Lower lobe of right lung (tissue), 2 donors: ENCODE measurements at regions not wholly inside any gene's neighbourhood (a gene's known extent, or its start where the extent isn't known, plus 50 kb on each side); places are given as distances from the start of the nearest gene placed in this dataset.

Experiments
- ATAC-seq, 2 donors: fragments of 200-7000 bp; cut with Tn5 transposase; one replicate each; pipeline ENCODE4 v1.9.1; 2020 to 2022; ENCODE audit warnings: mild to moderate bottlenecking in 2 of 2, moderate library complexity in 2 of 2
- DNase-seq: peaks from one replicate; pipeline ENCODE4 v3.0.0-alpha.2; 2020
- H3K27ac ChIP-seq: fragments of 200-600 bp; one replicate; pipeline ENCODE4 v1.8.0; 2022
- H3K27me3 ChIP-seq: fragments of 200-600 bp; one replicate; pipeline ENCODE4 v1.8.0; 2022; ENCODE audit warnings: low read depth
- H3K36me3 ChIP-seq: fragments of 200-600 bp; one replicate; pipeline ENCODE4 v1.8.0; 2022; ENCODE audit warnings: mild to moderate bottlenecking
- H3K4me1 ChIP-seq: fragments of 200-600 bp; one replicate; pipeline ENCODE4 v1.8.0; 2022
- H3K4me3 ChIP-seq: fragments of 200-600 bp; one replicate; pipeline ENCODE4 v1.8.0; 2022; ENCODE audit warnings: mild to moderate bottlenecking
- H3K9me3 ChIP-seq: fragments of 200-600 bp; one replicate; pipeline ENCODE4 v1.8.0; 2022
- intact Hi-C: fragments of 100-400 bp; cut with DNase I; formaldehyde crosslinking; loops from one replicate; pipeline ENCODE4 v1.11.0; 2022
- TF ChIP-seq, protein P1 (sequence below): fragments of 200-600 bp; IDR thresholded peaks from one replicate; pipeline ENCODE4 v1.8.0; 2022; ENCODE audit warnings: antibody characterized with exemption, mild to moderate bottlenecking
- donor health status: DM: no; HTN: yes; CAD: no; lungs with severe emphysema.

DNA sequence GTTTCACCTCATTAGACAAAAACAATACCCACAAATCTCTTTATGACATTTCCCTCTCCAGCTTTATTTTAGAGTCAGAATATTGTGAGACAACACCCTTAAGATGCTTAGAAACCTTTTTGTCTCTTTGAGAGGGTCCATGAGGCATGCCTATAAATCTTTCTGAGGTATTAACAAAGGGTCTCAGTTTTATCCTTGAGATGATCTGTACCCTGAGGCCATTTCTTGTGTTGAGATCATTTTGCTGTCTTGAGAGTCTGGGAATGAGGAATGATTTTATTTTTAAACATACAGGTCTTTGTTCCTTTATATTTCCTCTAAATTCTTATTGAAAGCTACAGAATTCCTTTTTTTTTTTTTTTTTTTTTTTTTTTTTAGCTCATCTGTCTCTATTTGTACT, 179.7 kb upstream of the HS3ST4 start:
- Histone ChIP-seq H3K27me3 (peaks cover 7% of the 10 kb centered on the region), H3K36me3 (no peaks in the 10 kb centered on the region), H3K9me3 (no peaks in the 10 kb centered on the region), H3K4me1 (no peaks in the 10 kb centered on the region), H3K27ac (no peak overlapping the region), H3K4me3 (no peak overlapping the region)
- DNase-seq = no peak
- TF ChIP-seq, protein P1, sequence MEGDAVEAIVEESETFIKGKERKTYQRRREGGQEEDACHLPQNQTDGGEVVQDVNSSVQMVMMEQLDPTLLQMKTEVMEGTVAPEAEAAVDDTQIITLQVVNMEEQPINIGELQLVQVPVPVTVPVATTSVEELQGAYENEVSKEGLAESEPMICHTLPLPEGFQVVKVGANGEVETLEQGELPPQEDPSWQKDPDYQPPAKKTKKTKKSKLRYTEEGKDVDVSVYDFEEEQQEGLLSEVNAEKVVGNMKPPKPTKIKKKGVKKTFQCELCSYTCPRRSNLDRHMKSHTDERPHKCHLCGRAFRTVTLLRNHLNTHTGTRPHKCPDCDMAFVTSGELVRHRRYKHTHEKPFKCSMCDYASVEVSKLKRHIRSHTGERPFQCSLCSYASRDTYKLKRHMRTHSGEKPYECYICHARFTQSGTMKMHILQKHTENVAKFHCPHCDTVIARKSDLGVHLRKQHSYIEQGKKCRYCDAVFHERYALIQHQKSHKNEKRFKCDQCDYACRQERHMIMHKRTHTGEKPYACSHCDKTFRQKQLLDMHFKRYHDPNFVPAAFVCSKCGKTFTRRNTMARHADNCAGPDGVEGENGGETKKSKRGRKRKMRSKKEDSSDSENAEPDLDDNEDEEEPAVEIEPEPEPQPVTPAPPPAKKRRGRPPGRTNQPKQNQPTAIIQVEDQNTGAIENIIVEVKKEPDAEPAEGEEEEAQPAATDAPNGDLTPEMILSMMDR = no peak
- intact Hi-C loops = no loop called here
- no peak for ATAC-seq

DNA sequence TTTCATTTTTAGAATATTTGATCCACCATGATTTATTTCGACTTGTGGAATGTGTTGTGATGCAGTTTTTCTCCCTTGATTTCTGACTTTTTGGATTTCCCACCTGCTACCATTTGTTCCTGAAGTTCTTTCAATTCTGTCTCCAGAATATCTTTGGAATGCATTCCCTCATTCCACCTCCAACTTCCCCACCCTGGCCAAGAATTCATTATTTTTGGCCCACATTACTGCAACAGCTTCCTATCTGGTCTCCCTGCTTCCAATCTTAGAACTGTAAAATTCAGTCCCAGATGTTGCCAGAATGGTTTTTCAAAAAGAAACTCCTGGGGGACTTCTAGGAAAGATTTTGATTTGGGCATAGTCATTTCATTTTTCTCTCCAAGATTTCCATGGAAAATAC, 182.3 kb upstream of the HS3ST4 start:
- Histone ChIP-seq H3K9me3 (no peaks in the 10 kb centered on the region), H3K36me3 (no peaks in the 10 kb centered on the region), H3K4me3 (no peak overlapping the region), H3K27ac (no peak overlapping the region), H3K4me1 (no peaks in the 10 kb centered on the region), H3K27me3 (peaks cover 7% of the 10 kb centered on the region)
- intact Hi-C loops = no loop called here
- ATAC-seq = no peak
- TF ChIP-seq, protein P1 = no peak
- no peak for DNase-seq

DNA sequence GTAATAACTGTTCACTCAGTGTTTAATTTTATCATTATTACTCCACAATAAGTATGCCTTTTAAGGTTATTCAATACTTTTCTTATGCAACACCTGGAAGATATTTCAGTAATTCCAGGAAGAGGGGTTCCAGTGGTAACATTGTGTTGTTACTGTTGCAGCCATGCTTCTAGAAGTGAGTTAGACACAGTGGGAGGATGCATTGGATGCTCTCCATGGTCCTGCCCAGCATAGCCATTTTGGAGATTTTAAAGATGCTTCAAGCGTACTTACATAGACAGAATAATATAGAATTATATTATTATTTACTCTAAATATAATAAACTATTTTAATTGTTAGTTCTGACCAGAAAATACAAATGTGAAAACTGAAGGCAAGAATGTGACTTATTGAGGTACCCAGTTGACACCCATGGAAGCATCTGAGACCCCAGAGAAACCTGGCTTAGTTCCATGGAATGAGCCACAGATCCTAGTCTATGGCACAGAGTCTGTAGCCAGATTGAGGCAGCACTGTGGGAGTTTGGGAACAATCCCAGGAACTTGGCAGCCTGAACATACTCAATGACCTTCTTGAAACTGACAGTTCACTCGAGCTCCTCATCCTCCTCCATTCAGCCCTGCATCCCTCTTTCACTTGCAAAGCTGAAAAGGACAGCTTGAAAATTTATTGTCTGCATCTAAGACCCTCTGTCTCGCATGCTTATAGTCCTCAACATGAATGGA, 190.1 kb upstream of the HS3ST4 start:
- TF ChIP-seq, protein P1 = no peak
- H3K9me3 ChIP-seq = no peaks in the 10 kb centered on the region
- H3K27me3 ChIP-seq = no peaks in the 10 kb centered on the region
- H3K4me3 ChIP-seq = no peak overlapping the region
- DNase-seq (no peak), ATAC-seq (no peak)
- intact Hi-C loops = no loop called here
- no peak overlapping the region for H3K27ac ChIP-seq
- H3K36me3 ChIP-seq = no peaks in the 10 kb centered on the region
- H3K4me1 ChIP-seq = no peaks in the 10 kb centered on the region

DNA sequence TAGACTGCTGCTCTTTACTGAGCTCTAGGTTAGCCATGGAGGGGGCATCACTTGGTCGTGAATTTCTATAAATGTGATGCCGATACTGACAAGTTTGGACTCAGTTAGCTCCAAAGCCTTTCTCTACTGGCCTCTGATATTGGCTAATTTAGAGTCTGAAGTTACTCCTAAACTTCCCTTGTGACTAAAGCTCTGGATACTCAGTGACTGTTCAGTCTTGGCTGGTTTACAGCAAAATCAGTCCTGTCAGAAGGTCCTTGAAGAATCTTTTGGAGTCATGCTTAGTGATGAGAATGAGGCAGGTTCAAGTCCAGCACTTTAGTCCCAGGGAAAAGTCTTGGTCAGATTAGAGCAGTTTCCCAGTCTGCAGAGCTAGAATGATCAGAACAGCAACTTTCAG, 197.5 kb upstream of the HS3ST4 start:
- Histone ChIP-seq H3K4me3 (no peak overlapping the region), H3K9me3 (no peaks in the 10 kb centered on the region), H3K4me1 (no peaks in the 10 kb centered on the region), H3K36me3 (no peaks in the 10 kb centered on the region), H3K27me3 (no peaks in the 10 kb centered on the region), H3K27ac (no peak overlapping the region)
- TF ChIP-seq, protein P1 = no peak
- DNase-seq (no peak), ATAC-seq (no peak)
- intact Hi-C loops = no loop called here

DNA sequence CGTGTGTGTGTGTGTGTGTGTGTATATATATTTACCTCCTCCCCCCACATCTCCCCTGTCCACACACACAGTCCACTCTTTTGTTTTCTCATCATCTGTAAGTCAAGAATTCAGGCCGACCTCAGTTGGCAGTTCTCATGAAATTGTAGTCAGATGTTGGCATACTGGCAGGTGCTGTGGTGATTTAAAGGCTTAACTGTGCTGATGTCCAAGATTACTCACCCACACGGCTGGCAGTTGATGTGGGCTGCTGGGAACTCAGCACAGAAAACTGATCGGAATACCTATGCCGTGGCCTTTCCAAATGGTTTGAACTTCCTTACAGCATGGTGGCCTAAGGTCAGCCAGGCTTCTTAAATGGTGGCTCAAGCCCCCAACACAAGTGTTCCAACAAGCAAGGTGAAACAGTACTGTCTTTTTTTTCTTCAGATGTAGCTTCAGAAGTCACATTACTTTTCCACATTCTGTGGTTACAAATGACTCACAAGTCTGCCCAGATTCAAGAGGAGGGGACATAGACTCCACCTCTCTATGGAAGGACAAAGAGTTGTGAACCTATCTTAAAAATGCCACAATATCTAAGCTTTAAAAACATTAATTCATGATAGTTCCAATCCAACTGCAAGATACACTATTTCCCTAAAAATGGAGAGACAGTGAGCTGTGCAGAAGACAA, 198.5 kb upstream of the HS3ST4 start:
- intact Hi-C loops = no loop called here

More for the DNA sequence above, 198.5 kb upstream of the HS3ST4 start:
- TF ChIP-seq, protein P1 = no peak
- H3K36me3 ChIP-seq = no peaks in the 10 kb centered on the region
- DNase-seq = no peak
- H3K27ac ChIP-seq = no peak overlapping the region
- no peaks in the 10 kb centered on the region for H3K4me1 ChIP-seq
- H3K9me3 ChIP-seq = peaks cover under 1% of the 10 kb centered on the region
- H3K27me3 ChIP-seq = no peaks in the 10 kb centered on the region
- H3K4me3 ChIP-seq = no peak overlapping the region
- ATAC-seq = no peak
